ENCODE measurements at regions not wholly inside any gene's neighbourhood (a gene's known extent, or its start where the extent isn't known, plus 50 kb on each side); places are given as distances from the start of the nearest gene placed in this dataset.

DNA sequence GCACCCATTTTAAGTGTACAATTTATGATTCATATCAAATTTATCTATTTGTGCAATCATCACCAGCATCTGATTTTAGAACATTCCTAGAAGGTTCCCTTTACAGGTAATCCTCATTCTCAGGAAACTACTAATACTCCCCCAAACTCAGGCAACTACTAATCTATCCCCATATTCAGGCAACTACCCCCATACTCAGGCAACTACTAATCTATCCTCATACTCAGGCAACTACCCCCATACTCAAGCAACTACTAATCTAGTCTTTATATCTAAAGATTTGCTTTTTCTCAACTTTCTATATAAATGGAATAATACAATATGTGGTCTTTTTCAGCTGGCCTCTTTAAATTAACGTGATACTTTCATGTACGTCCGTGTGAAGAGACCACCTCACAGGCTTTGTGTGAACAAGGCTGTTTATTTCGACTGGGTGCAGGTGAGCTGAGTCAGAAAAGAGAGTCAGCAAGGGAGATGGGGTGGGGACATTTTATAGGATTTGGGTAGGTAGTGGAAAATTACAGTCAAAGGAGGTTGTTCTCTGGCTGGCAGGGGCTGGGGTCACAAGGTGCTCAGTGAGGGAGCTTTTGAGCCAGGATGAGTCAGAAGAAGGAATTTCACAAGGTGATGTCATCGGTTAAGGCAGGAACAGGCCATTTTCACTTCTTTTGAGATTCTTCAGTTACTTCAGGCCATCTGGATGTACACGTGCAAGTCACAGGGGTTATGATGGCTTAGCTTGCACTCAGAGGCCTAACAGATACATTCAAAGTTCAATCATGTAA is 1444.5 kb upstream of the CADM2 start:
- DNase-seq, result no peak

DNA sequence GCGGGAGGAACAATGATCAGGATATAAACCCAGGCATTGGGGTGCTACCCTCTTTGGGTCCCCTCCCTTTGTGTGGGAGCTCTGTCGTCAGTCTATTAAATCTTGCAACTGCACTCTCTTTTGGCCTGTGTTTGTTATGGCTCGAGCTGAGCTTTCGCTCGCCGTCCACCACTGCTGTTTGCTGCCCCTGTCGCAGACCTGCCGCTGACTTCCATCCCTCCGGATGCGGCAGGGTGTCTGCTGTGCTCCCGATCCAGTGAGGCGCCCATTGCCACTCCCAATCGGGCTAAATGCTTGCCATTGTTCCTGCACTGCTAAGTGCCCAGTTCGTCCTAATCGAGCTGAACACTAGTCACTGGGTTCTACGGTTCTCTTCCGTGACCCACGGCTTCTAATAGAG is 1443.7 kb upstream of the CADM2 start:
- no peak for DNase-seq

DNA sequence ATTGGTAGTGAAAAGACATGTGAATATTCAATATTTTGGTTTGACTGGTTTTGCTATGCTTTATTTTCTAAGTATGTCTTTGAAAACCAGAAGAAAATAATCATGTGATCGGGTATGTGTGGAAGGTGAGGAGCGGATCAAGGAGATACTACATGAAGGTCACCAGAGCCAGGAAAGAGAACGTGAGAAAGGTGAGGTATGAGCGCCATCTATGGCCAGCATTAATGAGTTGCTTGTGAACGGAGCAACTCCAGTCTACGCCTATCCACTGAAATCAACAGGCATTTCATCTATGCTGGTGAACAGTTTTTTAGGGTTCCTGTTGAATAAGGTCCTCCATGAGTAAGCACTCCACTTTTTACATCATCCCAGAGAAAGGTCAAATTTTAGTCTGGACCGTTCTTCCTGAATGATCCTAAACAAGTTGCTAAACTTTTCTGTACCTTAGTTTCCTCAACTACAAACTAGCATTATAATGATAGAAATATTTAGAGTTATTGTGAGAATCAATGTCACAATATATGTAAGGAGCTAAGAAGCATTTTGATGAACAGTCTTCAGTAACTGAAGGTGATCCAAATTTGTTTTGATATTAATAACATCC is 1435.2 kb upstream of the CADM2 start:
- peak; percentile 1 for DNase-seq

DNA sequence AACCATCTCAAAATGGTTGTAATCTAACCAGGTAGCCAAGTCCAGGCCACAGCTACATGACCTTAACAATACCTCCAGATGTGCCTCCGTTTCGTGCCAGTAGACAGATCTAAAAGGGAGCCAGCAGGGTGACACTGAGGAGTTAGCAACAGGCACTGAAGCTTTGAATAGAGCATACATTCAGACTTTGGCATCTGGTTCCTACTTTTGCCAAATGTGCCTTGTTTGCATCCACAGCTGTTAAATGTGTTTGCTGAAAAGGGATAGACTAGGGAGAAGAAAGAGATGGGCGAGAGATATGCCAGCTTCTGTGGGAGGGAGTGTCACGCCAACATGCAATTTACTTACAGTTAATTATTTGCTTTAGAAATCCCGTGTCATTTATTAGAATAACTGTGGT is 1433.9 kb upstream of the CADM2 start:
- no peak for DNase-seq

DNA sequence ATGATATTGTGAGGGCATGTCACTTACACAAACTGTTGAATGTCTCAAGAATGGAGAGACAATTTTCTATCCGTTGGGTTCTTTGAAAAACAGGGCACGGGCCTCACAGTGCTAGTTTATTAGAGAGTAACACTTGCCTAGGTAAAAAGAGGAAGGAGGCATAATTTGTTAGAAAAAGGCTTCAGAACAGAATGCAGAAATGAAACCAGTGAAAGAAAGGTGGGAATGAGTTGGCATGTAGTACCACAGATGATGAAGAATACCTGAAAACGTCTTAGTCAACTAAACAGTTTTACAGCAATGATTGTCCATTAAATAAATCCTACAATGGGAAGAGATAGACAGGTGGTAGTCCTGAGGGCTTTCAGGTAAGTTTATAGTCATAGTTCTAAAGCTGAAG is 1399.7 kb upstream of the CADM2 start:
- no peak for DNase-seq

DNA sequence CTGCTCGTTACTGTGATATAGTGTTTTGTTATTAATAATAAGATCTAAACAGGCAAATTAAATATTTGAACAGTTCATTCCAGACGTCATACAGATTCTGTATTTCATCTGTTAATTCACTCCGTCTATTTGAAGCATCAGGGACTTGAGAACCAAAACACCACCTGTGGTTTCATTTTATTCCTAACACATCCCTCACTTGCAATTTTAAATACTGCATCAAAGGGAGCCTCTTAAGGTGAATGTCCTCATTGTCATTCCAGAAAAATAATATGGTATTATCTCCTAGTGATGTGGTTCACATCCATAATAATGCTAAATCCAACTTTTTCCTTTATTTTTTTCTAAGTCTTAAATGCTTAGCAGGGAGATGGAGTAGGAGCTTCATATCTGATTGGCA is 1390.9 kb upstream of the CADM2 start:
- no peak for DNase-seq

DNA sequence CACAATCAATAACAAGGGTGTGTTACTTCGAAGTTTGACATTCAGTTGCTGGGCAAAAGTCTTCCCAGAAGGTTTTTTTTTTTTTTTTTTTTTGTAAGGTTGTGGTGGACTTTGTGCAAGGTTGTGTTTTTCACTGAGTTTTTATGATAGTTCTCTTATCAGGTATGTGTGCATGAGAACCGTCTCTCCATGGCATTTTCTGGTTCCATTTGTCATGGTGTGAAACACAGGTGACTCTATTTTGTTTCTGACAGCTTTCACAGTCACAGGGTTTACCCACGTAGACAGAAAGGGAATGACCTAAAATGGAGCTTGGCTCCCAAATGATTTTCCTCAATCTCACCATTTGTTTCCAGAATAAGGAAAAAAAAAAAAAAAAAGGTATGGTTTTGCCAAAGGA is 1377.2 kb upstream of the CADM2 start:
- DNase-seq, result no peak

DNA sequence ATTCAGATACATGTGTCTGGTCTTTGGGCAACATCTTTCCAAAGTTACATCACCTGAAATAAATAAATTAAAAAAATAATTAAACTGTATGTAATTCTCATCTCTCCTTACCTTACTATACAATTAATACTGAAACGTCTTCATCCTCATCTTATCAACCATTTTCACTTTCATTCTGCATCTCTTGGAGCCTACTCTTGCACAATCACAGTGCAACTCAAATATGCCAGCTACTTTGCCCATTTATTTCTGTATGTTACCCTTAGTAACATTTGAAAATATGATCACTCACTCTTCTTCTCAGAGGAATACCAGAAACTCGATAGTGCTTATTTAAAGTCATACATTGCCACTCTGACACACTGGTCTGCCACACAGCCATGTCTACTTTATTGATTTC is 1357.1 kb upstream of the CADM2 start:
- DNase-seq, result no peak

DNA sequence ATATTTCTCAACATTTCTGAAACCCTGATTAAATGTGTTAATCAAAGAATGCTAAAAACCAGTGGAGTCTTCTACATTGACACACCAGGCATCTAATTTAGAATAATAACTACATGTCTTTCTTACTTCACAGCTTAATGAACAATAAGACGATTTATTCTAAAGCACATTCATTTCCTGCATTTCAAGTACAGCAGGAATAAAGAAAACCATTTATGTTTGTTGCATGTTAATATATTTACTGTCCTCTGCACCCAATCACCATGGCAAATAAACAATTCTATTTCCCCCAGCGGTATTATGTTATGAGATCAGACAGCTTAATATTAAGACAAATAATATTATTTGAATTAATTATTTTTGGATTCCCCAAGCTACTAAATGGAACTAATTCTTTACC is 1336.3 kb upstream of the CADM2 start:
- DNase-seq, result no peak

DNA sequence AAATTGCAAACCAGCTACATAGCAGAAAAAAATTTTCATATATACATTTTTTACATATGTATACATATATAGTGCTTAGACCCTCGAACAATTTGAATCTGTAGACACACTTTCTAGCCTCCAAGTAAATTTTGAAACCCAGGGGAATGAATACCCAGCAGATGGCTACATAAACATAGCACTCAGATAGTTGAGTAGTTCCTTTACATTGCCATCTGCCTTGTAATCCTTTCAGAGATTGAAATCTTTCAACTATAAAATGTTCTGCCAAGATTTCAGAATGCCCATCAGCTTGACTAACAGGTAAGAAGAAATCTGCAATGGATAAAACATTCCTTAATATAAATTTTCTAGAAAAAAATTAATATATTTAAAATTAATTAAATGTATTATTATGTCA is 1333.5 kb upstream of the CADM2 start:
- DNase-seq, result no peak

DNA sequence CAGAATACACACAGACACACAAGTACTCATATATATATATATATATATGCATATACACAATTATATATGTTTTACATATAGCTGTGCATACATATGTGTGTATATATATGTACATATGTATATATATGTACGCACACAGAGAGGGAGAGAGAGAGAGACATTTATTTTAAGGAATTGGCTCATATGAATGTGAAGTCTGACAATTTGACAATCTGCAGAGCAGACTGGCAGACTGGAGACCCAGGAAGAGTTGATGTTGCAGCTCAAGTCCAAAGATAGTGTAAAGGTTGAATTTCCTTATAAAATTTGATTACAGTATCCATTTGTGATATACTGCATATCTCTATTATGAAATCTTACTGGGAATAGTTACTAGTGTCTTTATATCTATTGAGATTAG is 1330.3 kb upstream of the CADM2 start:
- no peak for DNase-seq

DNA sequence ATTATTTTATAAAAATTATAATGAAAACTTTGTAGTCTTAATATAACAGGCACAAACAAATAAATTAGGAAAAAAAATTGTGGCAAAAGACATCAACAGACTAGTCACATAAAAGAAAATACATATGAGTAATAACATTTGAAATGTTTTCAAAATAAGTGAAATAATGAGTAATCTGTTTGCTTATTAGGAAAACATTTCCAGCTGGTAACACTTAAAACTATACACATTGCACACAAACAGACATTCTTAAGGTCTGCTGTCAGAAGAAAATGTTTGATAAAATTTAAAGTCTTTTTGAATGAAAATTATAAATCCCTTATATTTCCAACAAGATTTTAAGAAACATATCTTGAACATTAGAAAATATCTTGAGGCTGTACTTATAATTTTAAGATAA is 1326.3 kb upstream of the CADM2 start:
- DNase-seq, result no peak

DNA sequence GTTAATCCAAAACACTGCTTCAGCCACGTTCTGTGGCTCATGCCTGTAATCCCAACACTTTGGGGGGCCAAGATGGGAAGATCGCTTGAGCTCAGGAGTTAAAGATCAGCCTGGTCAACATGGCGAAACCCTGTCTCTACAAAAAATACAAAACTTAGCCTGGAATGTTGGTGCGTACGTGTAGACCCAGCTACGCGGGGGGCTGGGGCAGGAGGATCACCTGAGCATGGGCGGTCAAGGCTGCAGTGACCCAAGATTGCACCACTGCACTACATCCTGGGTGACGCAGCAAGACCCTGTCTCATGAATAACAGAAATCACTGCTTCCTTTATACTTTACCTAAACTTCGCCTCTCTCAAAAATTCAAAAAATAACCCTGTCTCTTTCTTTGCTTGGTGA is 1325.0 kb upstream of the CADM2 start:
- no peak for DNase-seq

DNA sequence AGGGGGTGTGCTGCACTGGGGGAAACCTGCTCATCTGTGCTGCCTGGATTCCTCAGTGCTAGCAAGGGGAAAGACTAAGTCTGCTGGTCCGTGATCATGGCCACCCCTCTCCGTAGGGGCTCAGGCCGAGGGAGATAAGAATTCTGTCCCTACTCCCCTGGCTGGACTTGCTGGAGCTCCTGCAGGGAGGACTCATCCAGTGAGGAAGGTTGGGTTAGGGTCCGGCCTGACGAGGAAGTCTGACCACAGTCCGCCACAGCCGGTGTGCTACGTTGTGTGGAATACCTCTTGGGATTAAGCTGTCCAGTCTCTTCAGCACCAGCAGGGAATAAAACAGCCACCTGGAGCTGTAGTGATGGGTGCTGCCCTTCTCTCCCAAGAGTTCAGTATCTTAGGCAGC is 1309.1 kb upstream of the CADM2 start:
- DNase-seq, result no peak

DNA sequence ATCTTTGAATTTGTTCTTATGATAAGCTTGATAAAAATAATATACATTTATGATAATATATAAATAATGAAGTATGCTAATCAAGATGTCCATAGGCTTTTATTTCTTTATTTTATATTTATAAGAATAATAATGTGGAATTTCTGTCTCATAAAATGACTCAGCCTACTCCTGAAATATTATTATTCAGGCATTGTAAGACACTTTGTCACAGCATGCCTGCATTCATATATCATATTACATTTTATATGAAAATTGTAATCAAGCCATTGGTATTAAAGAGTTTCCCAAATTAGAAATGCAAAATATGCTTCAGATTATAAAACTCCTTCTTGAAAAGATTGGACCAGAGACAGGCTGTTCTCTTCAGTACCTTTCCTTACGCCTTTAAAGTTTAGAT is 1303.7 kb upstream of the CADM2 start:
- no peak for DNase-seq

DNA sequence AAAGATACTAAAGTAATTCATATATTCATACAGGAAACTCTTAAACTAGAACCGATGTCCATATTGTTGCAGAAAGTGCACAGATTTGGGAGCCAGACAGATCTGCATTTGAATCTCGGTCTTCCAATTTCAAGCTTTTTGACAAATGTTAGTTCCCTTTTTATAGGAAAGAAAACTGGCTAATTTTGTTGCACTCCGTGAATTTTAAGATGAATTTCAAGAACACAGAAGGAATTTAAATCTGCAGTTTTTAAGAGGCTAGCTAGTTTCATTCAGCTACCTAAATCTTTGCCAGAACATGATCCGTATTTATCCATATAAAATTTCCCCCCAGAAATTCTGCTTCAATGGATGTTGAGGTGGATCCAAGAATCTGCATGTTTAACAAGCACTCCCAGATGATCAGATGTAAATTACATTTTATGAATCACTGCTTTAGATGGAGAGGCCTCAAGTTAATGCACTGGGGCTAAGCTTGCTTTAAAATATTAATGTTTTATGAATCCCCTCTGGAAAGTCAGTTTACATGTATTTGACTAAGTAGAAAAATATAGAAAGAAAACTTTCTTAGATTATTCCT is 1296.3 kb upstream of the CADM2 start:
- no peak for DNase-seq

DNA sequence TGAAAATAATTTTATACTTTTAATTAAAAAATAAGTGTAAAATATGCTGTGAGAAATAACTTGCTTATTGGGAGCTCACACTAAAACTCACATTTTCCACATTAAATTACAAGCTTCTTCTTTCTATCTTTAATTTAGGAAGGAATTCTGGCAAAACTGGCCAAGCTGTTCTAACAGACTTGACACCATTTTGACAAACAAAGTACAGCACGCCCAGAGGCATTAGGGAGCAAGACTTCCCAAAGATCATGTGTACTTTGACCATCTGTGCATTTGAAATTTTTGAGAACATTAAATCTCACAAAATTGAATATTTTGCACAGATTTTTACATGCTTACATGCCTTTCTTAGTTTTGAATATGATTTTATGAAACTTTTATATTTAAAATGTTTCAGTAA is 1288.4 kb upstream of the CADM2 start:
- DNase-seq, result no peak

DNA sequence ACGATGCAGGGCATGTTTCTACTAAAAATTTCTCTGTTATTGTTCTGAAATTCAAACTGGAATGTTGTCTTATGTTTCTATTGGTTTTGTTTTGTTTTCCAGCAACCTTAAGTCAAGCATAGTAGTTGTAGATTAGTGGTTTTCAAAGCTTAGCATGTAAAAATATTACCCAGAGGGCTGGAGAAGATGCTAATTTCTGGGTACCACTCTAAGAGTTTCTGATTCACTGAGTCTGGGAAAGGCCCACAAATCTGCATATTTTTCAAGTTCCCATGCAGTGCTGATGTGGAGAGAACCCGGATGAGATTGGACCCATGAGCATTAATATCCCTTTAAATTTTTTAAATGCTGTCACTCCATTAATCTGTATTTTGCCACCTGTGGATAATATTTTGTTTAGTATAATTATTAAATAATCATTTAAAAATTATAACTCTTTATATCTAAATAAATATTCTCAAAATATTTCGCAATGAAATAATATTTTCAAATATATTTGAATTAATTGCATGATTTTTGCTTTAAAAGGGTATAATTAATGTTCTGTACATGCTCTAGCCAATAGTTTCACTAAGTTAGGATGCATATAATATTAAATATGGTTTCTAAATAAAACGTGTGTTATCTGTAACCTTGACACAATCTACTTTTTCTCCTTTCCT is 1274.7 kb upstream of the CADM2 start:
- no peak for DNase-seq

DNA sequence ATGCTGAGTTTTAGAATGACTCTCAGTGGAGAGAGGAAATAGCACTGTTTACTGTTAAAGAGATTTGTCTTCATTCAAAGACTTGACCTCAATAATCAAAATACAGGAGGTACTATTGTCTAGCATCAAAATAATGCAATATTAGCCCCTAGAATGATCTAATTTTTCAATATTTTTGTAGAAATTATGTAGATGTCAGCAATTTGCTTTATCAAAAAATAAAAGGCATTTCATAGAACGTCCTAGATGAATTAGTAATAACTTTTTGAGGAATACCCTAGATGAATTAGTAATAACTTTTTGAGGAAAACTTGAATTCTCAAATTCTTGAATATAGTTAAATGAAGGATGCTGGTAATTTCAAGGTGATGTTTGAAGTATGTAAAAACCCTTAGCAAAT is 1252.1 kb upstream of the CADM2 start:
- DNase-seq, result no peak

DNA sequence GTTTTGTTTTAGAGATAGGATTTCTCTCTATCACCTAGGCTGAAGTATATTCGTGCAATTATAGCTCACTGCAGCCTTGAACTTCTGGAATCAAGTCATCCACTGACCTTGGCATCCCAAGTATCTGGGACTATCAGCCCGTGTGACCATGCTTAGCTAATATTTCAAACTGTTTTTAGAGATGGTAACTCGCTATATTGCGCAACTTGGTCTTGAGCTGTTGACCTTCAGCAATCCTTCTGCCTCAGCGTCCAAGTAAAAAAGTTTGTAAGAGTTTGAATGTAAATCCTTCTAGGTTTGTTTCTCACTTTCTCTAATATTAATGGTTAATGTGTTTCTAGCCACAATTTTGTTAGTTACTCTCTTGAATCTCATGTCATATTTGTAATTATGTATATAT is 1243.5 kb upstream of the CADM2 start:
- no peak for DNase-seq

DNA sequence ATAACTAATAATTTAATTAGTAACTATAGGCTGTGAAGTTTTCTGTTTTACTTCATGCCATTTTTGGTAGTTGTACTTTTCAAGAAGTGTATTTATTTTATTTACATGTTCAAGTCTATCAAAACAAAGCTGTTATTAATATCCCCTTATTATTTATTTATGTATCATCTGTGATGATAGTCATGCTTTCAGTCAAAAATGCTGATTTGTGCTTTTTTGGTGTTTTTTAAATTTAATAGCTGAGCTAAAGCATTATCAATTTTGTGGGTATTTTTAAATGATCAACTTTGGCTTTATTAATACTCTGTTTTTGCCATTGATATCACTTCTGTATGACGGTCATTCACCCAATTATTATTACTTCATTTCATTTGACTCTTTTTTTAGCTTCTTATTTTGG is 1229.2 kb upstream of the CADM2 start:
- DNase-seq, result no peak

DNA sequence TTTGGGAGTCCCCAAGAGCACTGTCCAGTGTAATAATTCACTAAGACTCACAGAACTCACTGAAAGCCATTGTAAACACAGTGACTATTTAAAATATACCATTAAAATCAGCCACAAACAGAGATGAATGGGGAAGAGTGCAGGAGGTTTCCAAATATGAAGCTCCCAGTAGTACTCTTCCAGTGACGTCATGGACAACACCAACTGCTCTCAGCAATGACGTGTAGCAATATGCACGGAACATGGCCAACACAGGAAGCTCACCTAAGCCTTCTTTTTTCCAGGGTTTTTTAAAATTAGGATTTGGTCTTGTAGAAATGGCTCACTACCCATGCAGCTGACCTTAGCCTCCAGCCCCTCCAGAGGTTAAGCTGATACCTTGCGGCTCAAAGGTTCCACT is 1224.1 kb upstream of the CADM2 start:
- no peak for DNase-seq

DNA sequence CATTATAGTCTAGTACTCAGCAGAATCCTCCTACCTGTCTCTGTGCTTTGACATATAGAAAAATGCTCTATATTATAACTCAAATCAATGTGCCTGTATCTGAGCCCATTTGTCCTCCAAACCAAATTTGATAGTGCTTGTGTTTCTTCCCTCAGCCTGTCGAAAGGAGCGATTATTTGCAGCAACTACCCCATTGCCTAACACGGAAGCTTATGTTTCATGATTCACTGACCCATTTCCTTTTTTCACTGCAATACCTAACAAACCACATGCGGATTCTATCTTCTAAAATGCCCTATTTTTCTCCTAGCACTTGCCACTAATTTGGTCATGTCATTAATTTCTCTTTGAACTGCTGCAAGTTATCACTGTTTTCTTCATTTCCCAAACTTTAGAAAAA is 1220.6 kb upstream of the CADM2 start:
- DNase-seq, result no peak

DNA sequence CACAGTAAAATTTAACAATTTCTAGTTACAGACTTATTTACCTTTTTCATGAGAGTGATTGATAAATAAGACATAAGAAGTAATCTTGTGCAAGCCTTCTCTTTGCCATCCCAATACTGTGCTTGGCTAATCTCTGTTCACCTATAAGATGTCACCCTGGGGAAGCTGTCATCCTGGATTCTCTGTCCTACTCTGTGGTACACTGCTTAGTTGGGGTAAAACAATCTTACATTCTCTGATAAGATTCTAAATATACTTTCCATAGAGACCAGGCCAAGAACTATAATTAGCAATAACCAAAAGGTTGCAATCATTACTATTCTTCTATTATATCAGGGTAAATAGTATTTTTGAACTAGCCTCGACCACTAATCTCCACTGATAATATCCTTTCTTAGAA is 1218.3 kb upstream of the CADM2 start:
- DNase-seq, result no peak

Measured in NCI-H1436 treated with DMSO at 0.1 percent for 48 hours (cell line).